ENCODE measurements at regions not wholly inside any gene's neighbourhood (a gene's known extent, or its start where the extent isn't known, plus 50 kb on each side); places are given as distances from the start of the nearest gene placed in this dataset.

- no peak for DNase-seq (ENCODE audit: low read depth in 2 of 2)
Measured at GRCh38 chr4:4601803-4602369, 60.0 kb upstream of the STX18 start.

- no peak for DNase-seq (ENCODE audit: low read depth in 2 of 2)
Measured at GRCh38 chr4:4599481-4600275, 57.8 kb upstream of the STX18 start.

GRCh38 chr4:4598851-4599411 lies 57.1 kb upstream of the STX18 start:
- DNase-seq (ENCODE audit: low read depth in 2 of 2) = no peak

GRCh38 chr4:4596720-4597119 lies 54.9 kb upstream of the STX18 start:
- no peak for DNase-seq (ENCODE audit: low read depth in 2 of 2)

- no peak for DNase-seq (ENCODE audit: low read depth in 2 of 2)
Measured at GRCh38 chr4:4595252-4595651, 53.4 kb upstream of the STX18 start.

GRCh38 chr4:4594285-4594920 lies 52.6 kb upstream of the STX18 start:
- DNase-seq (ENCODE audit: low read depth in 2 of 2) = no peak

GRCh38 chr4:4593596-4594284 lies 51.9 kb upstream of the STX18 start:
- no peak for DNase-seq (ENCODE audit: low read depth in 2 of 2)

- no peak for DNase-seq (ENCODE audit: low read depth in 2 of 2)
Measured at GRCh38 chr4:4592414-4592813, 50.6 kb upstream of the STX18 start.

All from stimulated activated CD4-positive, alpha-beta T cell treated with anti-CD3 and anti-CD28 coated beads, Interleukin-4, amount 100 ng/mL, for 48 hours (primary cell).